GM21619 (cell line): ENCODE measurements at regions not wholly inside any gene's neighbourhood (a gene's known extent, or its start where the extent isn't known, plus 50 kb on each side); places are given as distances from the start of the nearest gene placed in this dataset.
"Not testable (repeated sequence)": the region's sequence is repeated elsewhere in the genome, so short reads cannot be mapped to it uniquely, and the experiment has no call there.

Source experiments
- ATAC-seq: cut with Tn5 transposase; IDR thresholded peaks from one replicate; pipeline ENCODE4 v1.9.1; 2021; ENCODE audit not compliant: unreplicated experiment

GRCh38 chr6:11851387-11851786 is 72.8 kb upstream of the ADTRP start:
- no peak for ATAC-seq

- ATAC-seq: no peak
Observed at GRCh38 chr6:11848852-11849731, 70.5 kb upstream of the ADTRP start.

GRCh38 chr6:11848346-11848651 is 69.7 kb upstream of the ADTRP start:
- ATAC-seq: no peak

DNA sequence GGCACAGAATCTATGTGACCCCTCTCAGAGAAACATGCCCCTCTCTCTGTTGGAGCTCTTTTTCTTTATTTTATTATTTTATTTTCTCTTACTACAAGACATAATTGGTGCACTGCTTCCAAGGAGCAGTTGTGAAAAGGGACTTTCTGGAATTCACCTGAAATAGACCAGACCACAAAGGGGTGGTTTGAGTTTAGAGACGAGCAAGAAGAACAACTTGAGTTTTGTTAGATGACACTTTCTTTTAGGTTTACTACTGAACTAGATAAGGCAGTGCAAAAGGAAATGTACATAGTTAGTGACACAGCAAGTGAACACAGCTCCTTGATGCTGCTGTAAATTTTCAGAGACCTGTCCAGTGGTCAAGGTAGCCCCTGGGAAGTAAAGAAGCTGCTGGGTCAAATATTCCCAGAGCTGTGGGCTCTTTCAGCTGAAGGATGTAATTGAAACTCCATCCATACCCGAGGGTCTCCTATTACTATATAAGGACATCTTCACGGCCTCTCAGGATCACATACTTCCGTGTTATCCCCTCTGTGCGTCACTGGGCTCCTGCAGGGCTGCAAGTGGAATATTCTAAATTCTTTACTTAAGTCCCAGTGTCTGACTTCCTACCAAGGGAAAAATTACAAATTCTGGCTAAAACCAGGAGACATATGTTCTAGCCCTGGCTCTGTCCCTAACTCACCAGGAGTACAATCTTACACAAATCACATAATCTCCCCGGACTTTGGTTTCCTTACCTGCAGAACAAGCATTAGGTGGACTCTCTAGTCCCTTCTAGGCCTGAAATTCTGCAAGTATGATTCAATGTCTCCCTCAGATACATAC is 69.1 kb upstream of the ADTRP start:
- ATAC-seq: no peak

DNA sequence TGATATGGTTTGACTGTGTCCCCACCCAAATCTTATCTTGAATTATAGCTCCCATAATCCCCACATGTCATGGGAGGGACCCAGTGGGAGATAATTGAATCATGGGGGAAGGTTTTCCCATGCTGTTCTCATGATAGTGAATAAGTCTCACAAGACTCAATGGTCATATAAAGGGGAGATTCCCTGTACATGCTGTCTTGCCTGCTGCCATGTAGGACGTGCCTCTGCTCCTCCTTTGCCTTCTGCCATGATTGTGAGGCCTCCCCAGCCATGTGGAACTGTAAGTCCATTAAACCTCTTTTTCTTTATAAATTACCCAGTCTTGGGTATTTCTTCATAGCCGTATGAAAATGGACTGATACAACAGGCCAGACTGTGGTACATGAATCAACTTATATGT is 68.5 kb upstream of the ADTRP start:
- ATAC-seq: not testable (repeated sequence)

GRCh38 chr6:11845664-11846577 is 67.3 kb upstream of the ADTRP start:
- no peak for ATAC-seq

DNA sequence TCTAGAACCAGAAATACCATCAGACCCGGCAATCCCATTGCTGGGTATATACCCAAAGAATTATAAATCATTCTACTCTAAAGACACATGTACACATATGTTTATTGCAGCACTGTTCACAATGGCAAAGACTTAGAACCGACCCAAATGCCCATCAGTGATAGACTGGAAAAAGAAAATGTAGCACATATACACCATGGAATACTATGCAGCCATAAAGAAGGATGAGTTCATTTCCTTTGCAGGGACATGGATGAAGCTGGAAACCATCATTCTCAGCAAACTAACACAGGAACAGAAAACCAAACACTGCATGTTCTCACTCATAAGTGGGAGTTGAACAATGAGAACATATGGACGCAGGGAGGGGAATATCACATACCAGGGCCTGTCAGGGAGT is 64.2 kb upstream of the ADTRP start:
- not testable (repeated sequence) for ATAC-seq

GRCh38 chr6:11835065-11835464 is 56.5 kb upstream of the ADTRP start:
- ATAC-seq: no peak

- peak; percentile 85 for ATAC-seq
Observed at GRCh38 chr6:11833626-11834592, 55.3 kb upstream of the ADTRP start.

GRCh38 chr6:11831653-11832052 is 53.0 kb upstream of the ADTRP start:
- no peak for ATAC-seq

- ATAC-seq: no peak
Observed at GRCh38 chr6:11830520-11830919, 51.9 kb upstream of the ADTRP start.

- ATAC-seq: no peak
Observed at GRCh38 chr6:11830105-11830504, 51.5 kb upstream of the ADTRP start.

- ATAC-seq: no peak
Observed at GRCh38 chr6:11828262-11828870, 49.8 kb upstream of the ADTRP start.
